Fibroblast of the aortic adventitia (primary cell): ENCODE measurements at regions not wholly inside any gene's neighbourhood (a gene's known extent, or its start where the extent isn't known, plus 50 kb on each side); places are given as distances from the start of the nearest gene placed in this dataset.

Source experiments
- DNase-seq: peaks from one replicate; pipeline ENCODE4 v3.0.0-alpha.2; 2010; ENCODE audit warnings: low read depth
- H3K4me3 ChIP-seq: 2 replicates; pipeline ENCODE4 v1.5.1; 2011; ENCODE audit warnings: low read depth, mild to moderate bottlenecking, control low read depth, low read length, moderate library complexity
- TF ChIP-seq, protein P1 (sequence below): IDR thresholded peaks from 2 replicates; pipeline ENCODE4 v1.5.1; 2011; ENCODE audit warnings: mild to moderate bottlenecking, low read length, control low read depth, inconsistent platforms; ENCODE audit not compliant: insufficient read depth

DNA sequence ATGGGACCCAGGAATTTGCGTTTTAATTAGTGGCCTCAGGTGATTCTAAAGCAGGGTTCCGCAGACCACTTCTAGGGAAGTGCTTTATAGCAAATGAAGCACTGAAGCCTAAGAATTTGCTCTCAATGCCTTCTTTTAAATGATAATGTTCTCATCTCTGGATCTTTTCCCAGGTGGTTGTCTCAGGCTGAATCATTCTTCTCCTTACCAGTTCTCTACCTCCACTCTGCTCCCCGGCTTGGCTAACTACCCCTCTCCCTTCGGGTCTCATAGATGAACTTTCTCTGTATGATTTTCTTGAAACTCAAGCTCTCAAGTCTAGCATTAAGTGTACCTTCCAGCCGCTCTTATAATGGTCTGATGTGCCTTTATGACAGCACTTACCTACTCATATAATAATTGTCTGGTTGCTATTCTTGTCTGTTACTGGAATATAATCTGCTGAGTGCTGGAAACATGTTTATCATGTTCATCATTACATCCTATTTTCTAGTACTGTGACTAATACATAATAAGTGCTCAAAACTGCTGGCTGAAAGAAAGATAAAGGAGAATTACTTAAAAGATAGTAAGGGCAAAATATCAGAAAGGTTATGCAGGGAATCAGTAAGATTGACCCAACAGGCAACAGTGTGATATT, 195.9 kb upstream of the SESN3 start:
- no peak overlapping the region for H3K4me3 ChIP-seq
- no peak for DNase-seq
- TF ChIP-seq, protein P1, sequence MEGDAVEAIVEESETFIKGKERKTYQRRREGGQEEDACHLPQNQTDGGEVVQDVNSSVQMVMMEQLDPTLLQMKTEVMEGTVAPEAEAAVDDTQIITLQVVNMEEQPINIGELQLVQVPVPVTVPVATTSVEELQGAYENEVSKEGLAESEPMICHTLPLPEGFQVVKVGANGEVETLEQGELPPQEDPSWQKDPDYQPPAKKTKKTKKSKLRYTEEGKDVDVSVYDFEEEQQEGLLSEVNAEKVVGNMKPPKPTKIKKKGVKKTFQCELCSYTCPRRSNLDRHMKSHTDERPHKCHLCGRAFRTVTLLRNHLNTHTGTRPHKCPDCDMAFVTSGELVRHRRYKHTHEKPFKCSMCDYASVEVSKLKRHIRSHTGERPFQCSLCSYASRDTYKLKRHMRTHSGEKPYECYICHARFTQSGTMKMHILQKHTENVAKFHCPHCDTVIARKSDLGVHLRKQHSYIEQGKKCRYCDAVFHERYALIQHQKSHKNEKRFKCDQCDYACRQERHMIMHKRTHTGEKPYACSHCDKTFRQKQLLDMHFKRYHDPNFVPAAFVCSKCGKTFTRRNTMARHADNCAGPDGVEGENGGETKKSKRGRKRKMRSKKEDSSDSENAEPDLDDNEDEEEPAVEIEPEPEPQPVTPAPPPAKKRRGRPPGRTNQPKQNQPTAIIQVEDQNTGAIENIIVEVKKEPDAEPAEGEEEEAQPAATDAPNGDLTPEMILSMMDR, result no peak

DNA sequence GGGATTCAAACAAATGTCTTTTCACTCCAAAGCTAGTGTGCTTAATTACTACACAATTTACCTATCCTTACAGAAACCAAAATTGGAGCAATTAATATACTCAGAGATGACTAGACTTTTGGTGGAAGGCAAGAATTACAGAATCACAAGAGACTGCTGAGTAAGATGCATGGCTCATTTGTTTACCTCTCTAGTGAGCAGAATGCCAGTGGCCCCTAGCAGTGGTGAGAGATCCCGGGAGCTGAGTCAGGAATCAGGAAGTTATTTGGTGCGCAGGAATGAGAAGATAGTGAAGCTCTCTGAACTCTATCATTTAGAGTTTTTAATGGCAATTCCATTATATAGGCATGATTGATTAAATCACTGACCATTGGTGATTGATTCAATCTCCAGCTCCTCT, 188.9 kb upstream of the SESN3 start:
- TF ChIP-seq, protein P1, result no peak
- peak; percentile 73 for DNase-seq
- no peak overlapping the region for H3K4me3 ChIP-seq

DNA sequence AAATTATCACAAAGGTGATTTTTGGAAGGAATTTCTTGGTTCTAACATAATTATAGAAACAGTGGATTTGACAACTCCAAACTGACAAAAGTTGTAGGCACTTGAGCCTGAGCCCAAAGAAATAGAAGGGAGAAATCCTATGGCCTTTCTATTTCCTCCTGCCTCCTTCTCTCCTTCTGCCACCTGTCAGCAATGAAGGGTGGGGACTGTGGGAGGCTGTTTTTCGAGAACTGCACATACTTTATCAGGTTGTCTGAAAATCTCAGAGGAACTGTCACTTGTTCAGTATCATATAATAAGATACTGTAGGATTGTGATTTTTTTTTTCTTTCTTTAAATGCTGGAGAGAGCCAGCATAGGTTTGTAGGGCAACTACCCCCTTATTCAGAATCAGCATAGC, 187.9 kb upstream of the SESN3 start:
- H3K4me3 ChIP-seq, result no peak overlapping the region
- TF ChIP-seq, protein P1, result no peak
- DNase-seq, result no peak

DNA sequence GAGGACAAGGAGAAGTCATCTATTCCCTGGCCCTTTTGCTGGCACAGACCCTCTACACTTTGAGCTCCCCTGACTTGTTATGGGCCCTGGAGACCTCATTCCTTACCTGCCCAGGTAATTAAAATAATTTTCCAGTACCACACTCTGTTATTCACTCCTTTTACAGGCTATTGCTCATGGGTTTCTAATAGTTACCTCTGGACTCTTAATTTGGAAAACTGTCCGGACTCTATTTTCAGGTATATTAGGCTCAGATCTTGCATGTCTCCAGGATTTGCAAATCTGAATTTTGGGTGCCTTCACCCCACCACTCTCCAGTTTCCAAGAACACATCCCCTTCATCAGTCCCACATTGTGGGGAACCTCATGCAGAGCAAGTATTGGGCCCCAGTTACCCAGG, 186.8 kb upstream of the SESN3 start:
- DNase-seq, result no peak
- TF ChIP-seq, protein P1, result no peak
- no peak overlapping the region for H3K4me3 ChIP-seq

DNA sequence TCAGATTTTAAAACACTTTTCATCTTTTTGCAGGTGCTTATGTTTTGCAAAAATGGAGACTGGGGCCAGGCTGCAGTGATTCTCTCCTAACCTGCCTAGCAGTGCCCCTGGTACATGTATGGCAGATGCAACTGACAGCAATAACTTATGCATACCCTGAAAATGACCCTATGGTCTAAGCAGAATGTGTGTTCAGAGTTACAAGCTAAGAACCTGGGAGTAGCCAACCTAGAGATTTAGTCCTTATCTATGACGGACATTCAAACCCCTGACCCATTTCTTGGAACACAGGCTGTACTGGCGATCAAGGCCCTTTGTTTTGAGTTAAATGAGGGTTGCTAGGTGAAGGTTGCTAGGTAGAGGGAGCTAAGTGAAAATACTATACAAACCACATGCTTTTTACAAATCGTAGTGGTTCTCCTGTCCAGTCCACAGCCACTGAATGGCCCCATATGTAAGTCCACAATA, 184.9 kb upstream of the SESN3 start:
- DNase-seq, result peak; percentile 23
- H3K4me3 ChIP-seq, result no peak overlapping the region
- TF ChIP-seq, protein P1, result no peak

DNA sequence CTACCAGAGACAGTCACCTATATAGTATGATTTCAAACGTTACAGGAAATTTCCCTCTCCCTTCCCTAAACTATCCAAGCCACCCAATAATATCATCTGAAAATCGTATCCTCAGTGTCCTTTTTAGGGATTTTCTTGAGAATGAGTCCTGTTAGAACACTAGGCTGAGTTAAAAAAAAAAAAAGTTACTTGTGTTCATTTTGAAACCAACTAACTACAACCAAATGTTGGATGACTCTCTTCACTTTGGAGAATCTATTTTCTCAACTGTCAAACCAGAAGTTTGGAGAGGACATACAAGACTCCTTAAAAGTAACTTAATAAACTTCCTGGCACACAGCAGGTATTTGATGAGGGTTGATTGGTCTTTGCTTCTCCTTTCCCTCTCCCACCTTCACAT, 183.2 kb upstream of the SESN3 start:
- no peak overlapping the region for H3K4me3 ChIP-seq
- DNase-seq, result no peak
- TF ChIP-seq, protein P1, result no peak

DNA sequence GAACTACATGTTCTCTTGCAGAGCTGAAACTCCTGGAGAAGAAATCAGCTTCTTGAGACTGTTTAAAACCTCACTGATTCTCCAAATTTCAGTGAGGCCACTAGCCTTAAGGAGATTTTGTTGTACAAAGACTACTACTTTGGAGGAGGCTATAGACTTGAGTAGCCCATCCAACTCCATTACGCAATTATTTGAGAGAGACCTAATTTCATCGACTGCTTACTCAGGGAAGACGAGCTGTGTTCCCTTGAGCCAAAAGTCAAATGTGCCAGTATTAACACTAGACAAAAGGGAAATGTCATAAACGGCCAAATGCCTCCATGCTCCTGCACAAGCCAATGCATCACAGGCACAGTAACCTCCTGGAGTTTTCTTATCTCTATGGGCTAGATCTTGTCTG, 182.8 kb upstream of the SESN3 start:
- DNase-seq, result no peak

More for the DNA sequence above, 182.8 kb upstream of the SESN3 start:
- TF ChIP-seq, protein P1, result no peak
- H3K4me3 ChIP-seq, result no peak overlapping the region
